ENCODE measurements at regions not wholly inside any gene's neighbourhood (a gene's known extent, or its start where the extent isn't known, plus 50 kb on each side); places are given as distances from the start of the nearest gene placed in this dataset.

GRCh38 chr16:65531475-65531874 is 409.6 kb upstream of the CDH11 start:
- TF ChIP-seq CTCF (IDR thresholded peaks at IDR 0.05), result no peak
- no peak for TF ChIP-seq POLR2A (IDR thresholded peaks at IDR 0.05)
- TF ChIP-seq POLR2AphosphoS5 (IDR thresholded peaks at IDR 0.05; ENCODE audit: insufficient read depth in 1 of 2, low read depth in 1 of 2), result no peak
